Ovary (tissue), 7 donors: ENCODE measurements at regions not wholly inside any gene's neighbourhood (a gene's known extent, or its start where the extent isn't known, plus 50 kb on each side); places are given as distances from the start of the nearest gene placed in this dataset.

Source experiments
- DNase-seq, 5 donors: peaks; one replicate each; pipeline ENCODE4 v3.0.0-alpha.2; 2019 to 2020
- H3K27ac ChIP-seq, 2 donors: fragments of 200-600 bp; one replicate each; pipeline versions ENCODE4 v1.5.1 to v1.8.0; 2019 to 2022
- H3K27me3 ChIP-seq: fragments of 200-600 bp; one replicate; pipeline ENCODE4 v1.8.0; 2022
- H3K36me3 ChIP-seq: fragments of 200-600 bp; sonication (generic); one replicate; pipeline ENCODE4 v1.5.1; 2019
- H3K4me1 ChIP-seq: one replicate; pipeline ENCODE4 v1.8.1; 2013; ENCODE audit warnings: mild to moderate bottlenecking, moderate library complexity; ENCODE audit not compliant: insufficient read depth
- H3K4me3 ChIP-seq: fragments of 200-600 bp; sonication (generic); one replicate; pipeline ENCODE4 v1.5.1; 2017
- H3K9me3 ChIP-seq, 2 donors: fragments of 200-600 bp in 1 of 2; sonication (generic) in 1 of 2; one replicate each; pipeline versions ENCODE4 v1.5.1 to v1.8.1; 2013 to 2019; ENCODE audit warnings: mild to moderate bottlenecking in 1 of 2, moderate library complexity in 1 of 2
- EP300 ChIP-seq: sonication (generic); formaldehyde crosslinking; IDR thresholded peaks from one replicate; pipeline ENCODE4 v1.6.1; 2017; ENCODE audit warnings: antibody characterized with exemption
- POLR2A ChIP-seq: fragments of 450-650 bp; IDR thresholded peaks from one replicate; pipeline ENCODE4 v1.6.1; 2017; ENCODE audit warnings: antibody characterized with exemption, mild to moderate bottlenecking, moderate library complexity
- WGBS, 3 donors: extraction: QIAGEN DNeasy Blood & Tissue Kit in 1 of 3; methylation state at CpG; one replicate each; pipeline versions ENCODE4 v1.1.5 to v1.1.7; 2013 to 2017; 5-methylcytosine and 5-hydroxymethylcytosine counted together
- intact Hi-C, 4 donors: fragments of 100-400 bp; cut with DNase I; formaldehyde crosslinking; loops; one replicate each; pipeline versions ENCODE4 v1.11.0 to v1.15.1; 2022 to 2023
- TF ChIP-seq, protein P1 (sequence below), 3 donors: fragments of 450-650 bp in 2 of 3; fragments of 200-600 bp in 1 of 3; IDR thresholded peaks; one replicate each; pipeline versions ENCODE4 v1.5.1 to v1.8.0; 2016 to 2022; ENCODE audit warnings: antibody characterized with exemption in 3 of 3, mild to moderate bottlenecking in 1 of 3
- donor health status: DM: no; HTN: no; CAD: no; lungs with moderate emphysema.
- donor health status: DM: no; HTN: no; CAD: no.
- donor health status: Bipolar disorder and iron deficiency.
- donor health status: DM: no; HTN: no; CAD: no.
- donor health status: DM: yes; HTN: yes; CAD: no.

DNA sequence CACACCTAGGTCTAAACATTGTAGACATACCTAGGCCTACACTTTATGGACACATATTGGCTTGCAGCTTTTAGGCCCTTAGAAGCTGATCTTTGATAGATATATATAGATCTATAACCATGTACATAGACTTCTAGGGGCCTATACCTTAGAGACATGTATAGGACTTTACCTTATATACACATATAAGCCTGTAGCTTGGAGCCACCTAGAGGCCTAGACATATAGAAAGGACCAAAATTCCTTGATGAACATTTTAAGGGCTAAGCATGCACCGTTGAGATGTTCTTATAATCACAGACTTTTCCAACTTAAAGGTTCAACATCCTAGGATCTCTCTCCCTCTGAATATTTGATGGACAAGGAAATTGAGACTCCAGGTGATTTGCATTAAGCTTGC, 371.7 kb upstream of the SASH1 start:
- Histone ChIP-seq H3K9me3 (no peaks in the 10 kb centered on the region), H3K27ac (no peak overlapping the region), H3K27me3 (no peaks in the 10 kb centered on the region), H3K36me3 (no peaks in the 10 kb centered on the region), H3K4me1 (no peaks in the 10 kb centered on the region), H3K4me3 (no peak overlapping the region)
- no peak for DNase-seq
- no peak for TF ChIP-seq EP300
- TF ChIP-seq, protein P1, sequence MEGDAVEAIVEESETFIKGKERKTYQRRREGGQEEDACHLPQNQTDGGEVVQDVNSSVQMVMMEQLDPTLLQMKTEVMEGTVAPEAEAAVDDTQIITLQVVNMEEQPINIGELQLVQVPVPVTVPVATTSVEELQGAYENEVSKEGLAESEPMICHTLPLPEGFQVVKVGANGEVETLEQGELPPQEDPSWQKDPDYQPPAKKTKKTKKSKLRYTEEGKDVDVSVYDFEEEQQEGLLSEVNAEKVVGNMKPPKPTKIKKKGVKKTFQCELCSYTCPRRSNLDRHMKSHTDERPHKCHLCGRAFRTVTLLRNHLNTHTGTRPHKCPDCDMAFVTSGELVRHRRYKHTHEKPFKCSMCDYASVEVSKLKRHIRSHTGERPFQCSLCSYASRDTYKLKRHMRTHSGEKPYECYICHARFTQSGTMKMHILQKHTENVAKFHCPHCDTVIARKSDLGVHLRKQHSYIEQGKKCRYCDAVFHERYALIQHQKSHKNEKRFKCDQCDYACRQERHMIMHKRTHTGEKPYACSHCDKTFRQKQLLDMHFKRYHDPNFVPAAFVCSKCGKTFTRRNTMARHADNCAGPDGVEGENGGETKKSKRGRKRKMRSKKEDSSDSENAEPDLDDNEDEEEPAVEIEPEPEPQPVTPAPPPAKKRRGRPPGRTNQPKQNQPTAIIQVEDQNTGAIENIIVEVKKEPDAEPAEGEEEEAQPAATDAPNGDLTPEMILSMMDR (IDR thresholded peaks at IDR 0.05) = no peak
- no peak for TF ChIP-seq POLR2A
- intact Hi-C loops = loop anchor here in 1 of 4 donors (5.0 kb wide), 1 partner anchor 789 kb away; no protein-coding TSS in a partner anchor
- 64 to 94% (median 85%) methylated on average over 1 of the region's 1 CpG for WGBS, 3 donors

DNA sequence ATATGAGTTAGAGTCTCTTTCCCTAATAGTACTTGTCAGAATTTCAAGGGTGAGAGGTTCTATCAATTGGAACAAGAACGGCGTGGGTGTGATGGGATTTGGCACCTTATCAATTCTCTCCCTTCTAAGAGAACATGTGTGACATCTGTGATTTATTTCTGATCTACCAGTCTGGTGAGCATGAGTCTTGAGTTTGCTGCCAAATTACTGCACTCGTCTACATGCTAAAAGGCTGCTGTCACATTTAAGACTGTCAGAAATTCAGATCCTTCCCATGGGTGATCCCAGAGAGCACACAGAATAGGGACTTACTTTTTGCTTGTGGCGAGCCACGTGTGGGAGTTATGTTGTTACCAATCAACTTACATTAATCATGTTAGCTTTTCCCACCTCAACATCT, 370.2 kb upstream of the SASH1 start:
- intact Hi-C loops = loop anchor here in 1 of 4 donors (5.0 kb wide), 1 partner anchor 790 kb away; no protein-coding TSS in a partner anchor
- 69 to 76% (median 76%) methylated on average over 5 of the region's 5 CpGs for WGBS, 3 donors
- Histone ChIP-seq H3K36me3 (no peaks in the 10 kb centered on the region), H3K9me3 (no peaks in the 10 kb centered on the region), H3K27ac (no peak overlapping the region), H3K4me3 (no peak overlapping the region), H3K27me3 (no peaks in the 10 kb centered on the region), H3K4me1 (no peaks in the 10 kb centered on the region)
- DNase-seq = no peak
- TF ChIP-seq POLR2A (no peak), EP300 (no peak)
- TF ChIP-seq, protein P1 (IDR thresholded peaks at IDR 0.05) = no peak

DNA sequence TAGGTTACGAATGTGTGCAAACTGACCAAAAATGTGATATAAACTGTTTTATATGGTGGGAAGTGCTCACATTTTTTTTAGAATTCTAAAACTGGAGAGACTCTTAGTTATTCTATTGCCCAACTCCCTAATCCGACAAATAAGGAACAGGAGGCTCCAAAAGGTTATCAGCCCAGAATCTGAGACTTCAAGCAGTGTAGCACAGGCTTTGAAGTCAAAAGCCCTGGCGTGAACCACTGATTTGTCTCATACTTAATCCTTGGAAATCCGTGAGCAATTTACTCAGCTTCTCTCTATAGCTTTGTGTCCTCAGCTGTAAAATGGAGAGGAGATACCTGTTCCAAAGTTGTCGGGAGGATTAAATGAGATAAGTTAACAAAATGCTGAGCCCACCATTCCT, 368.8 kb upstream of the SASH1 start:
- Histone ChIP-seq H3K4me1 (no peaks in the 10 kb centered on the region), H3K9me3 (no peaks in the 10 kb centered on the region), H3K36me3 (no peaks in the 10 kb centered on the region), H3K4me3 (no peak overlapping the region), H3K27me3 (no peaks in the 10 kb centered on the region), H3K27ac (no peak overlapping the region)
- intact Hi-C loops = loop anchor here in 1 of 4 donors (5.0 kb wide), 1 partner anchor 792 kb away; no protein-coding TSS in a partner anchor
- TF ChIP-seq POLR2A = no peak
- TF ChIP-seq, protein P1 (IDR thresholded peaks at IDR 0.05) = no peak
- TF ChIP-seq EP300 = no peak
- 88 to 95% (median 91%) methylated on average over 5 of the region's 5 CpGs for WGBS, 3 donors
- DNase-seq = no peak

DNA sequence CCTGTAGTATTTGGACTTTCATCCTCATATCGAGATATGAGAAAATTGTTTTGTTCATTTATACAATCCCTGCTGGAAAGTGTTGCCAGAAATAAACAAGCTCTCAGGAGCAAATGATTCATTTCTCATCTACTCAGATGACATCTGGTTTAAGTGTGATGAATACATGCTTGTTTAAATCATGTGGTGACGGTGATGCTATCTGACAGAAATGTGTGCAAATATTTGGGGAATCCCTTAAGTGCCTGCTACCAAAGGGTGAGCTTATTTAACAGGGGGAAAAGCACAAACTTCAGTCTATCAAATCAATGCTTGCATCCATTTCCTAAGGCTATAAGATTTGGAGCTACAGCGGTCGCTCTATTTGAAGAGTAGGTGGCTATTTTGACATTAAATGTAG, 368.3 kb upstream of the SASH1 start:
- WGBS, 3 donors = 83 to 86% (median 84%) methylated on average over 4 of the region's 4 CpGs

More for the DNA sequence above, 368.3 kb upstream of the SASH1 start:
- DNase-seq = no peak
- Histone ChIP-seq H3K4me3 (no peak overlapping the region), H3K9me3 (no peaks in the 10 kb centered on the region), H3K27me3 (no peaks in the 10 kb centered on the region), H3K4me1 (no peaks in the 10 kb centered on the region), H3K36me3 (no peaks in the 10 kb centered on the region), H3K27ac (no peak overlapping the region)
- no peak for TF ChIP-seq POLR2A
- TF ChIP-seq, protein P1 (IDR thresholded peaks at IDR 0.05) = no peak
- no peak for TF ChIP-seq EP300
- intact Hi-C loops = loop anchor here in 1 of 4 donors (5.0 kb wide), 1 partner anchor 792 kb away; no protein-coding TSS in a partner anchor
